Heart left ventricle (tissue), 16 donors: ENCODE measurements at regions not wholly inside any gene's neighbourhood (a gene's known extent, or its start where the extent isn't known, plus 50 kb on each side); places are given as distances from the start of the nearest gene placed in this dataset.

Experiments used
- ATAC-seq, 4 donors: fragments of 200-7000 bp; cut with Tn5 transposase; one replicate each; pipeline ENCODE4 v1.9.1; 2020 to 2022; ENCODE audit warnings: moderate library complexity in 4 of 4, mild to moderate bottlenecking in 3 of 4, moderate number of reproducible peaks in 1 of 4
- DNase-seq, 5 donors: peaks; one replicate each; pipeline ENCODE4 v3.0.0-alpha.2; 2020
- H3K27ac ChIP-seq, 12 donors: fragments of 200-600 bp; sonication (generic) in 4 of 12; one replicate each; pipeline versions ENCODE4 v1.5.0 to v1.8.0; 2016 to 2022; ENCODE audit warnings: mild to moderate bottlenecking in 2 of 12
- H3K27me3 ChIP-seq, 9 donors: fragments of 200-600 bp; sonication (generic) in 2 of 9; one replicate each; pipeline versions ENCODE4 v1.5.1 to v1.8.0; 2016 to 2022; ENCODE audit warnings: mild to moderate bottlenecking in 3 of 9
- H3K36me3 ChIP-seq, 9 donors: fragments of 200-600 bp; sonication (generic) in 2 of 9; one replicate each; pipeline versions ENCODE4 v1.5.0 to v1.8.0; 2018 to 2022; ENCODE audit warnings: mild to moderate bottlenecking in 2 of 9
- H3K4me1 ChIP-seq, 12 donors: fragments of 200-600 bp; sonication (generic) in 4 of 12; one replicate each; pipeline versions ENCODE4 v1.5.0 to v1.8.0; 2016 to 2022; ENCODE audit warnings: mild to moderate bottlenecking in 3 of 12
- H3K4me3 ChIP-seq, 12 donors: fragments of 200-600 bp; sonication (generic) in 4 of 12; one replicate each; pipeline versions ENCODE4 v1.5.0 to v1.8.0; 2017 to 2022; ENCODE audit warnings: mild to moderate bottlenecking in 9 of 12, moderate library complexity in 4 of 12
- H3K9me3 ChIP-seq, 12 donors: fragments of 200-600 bp; sonication (generic) in 4 of 12; one replicate each; pipeline versions ENCODE4 v1.5.0 to v1.8.0; 2016 to 2022; ENCODE audit warnings: mild to moderate bottlenecking in 1 of 12
- CTCF ChIP-seq, 12 donors: fragments of 200-600 bp; sonication (generic) in 4 of 12; IDR thresholded peaks; one replicate each; pipeline versions ENCODE4 v1.5.0 to v1.8.0; 2018 to 2022; ENCODE audit warnings: antibody characterized with exemption in 12 of 12, mild to moderate bottlenecking in 5 of 12
- POLR2A ChIP-seq, 2 donors: fragments of 450-650 bp; IDR thresholded peaks; one replicate each; pipeline ENCODE4 v1.6.1; 2017; ENCODE audit warnings: antibody characterized with exemption in 2 of 2, mild to moderate bottlenecking in 2 of 2, moderate library complexity in 2 of 2
- WGBS, 4 donors: extraction: QIAGEN DNeasy Blood & Tissue Kit in 2 of 4; methylation state at CpG; one replicate each; pipeline versions ENCODE4 v1.1.5 to v1.1.7; 2013 to 2018; 5-methylcytosine and 5-hydroxymethylcytosine counted together
- intact Hi-C, 10 donors: fragments of 100-400 bp; cut with DNase I; formaldehyde crosslinking; loops; one replicate each; pipeline versions ENCODE4 v1.11.1 to v1.14.2; 2022
- donor health status: ischemic (EF 13 %, LVEDD 7.1; RV severe dilation, severe dysfunction).
- donor health status: healthy with polysubstance abuse.
- donor health status: DM: no; HTN: yes; CAD: no.
- donor health status: DM: no; HTN: no; CAD: no.
- donor health status: ischemic (EF 25% LVEDD 6.9; RV normal size, moderate dysfunction).
- donor health status: ischemic (EF 25% LVEDD 5.7; RV mildly dilated, moderate dysfunction).
- donor health status: healthy.
- donor health status: DM: yes; HTN: yes; CAD: no.
- donor health status: ischemic (EF 35%, LVEDD 5.7; RV mildly dilated, moderate dysfunction).
- donor health status: nonischemic (EF 11% LVEDD 7.7; RV severe dilation, severe dysfunction).
- donor health status: DM: yes; HTN: yes; CAD: no.
- donor health status: PGD.
- donor health status: ischemic (EF 29% LVEDD 5.4; RV normal size, mild dysfunction).
- donor health status: nonischemic (EF 23%, LVEDD 6.1; RV moderate dilation, normal function).

- intact Hi-C loops, result no loop called here
- no peak overlapping the region for H3K27ac ChIP-seq
These were observed 81.1 kb upstream of the PGBD5 start for GRCh38 chr1:230507236-230507635.

GRCh38 chr1:230506451-230506850 lies 80.3 kb upstream of the PGBD5 start:
- no peak for TF ChIP-seq POLR2A (IDR thresholded peaks at IDR 0.05)
- TF ChIP-seq CTCF (IDR thresholded peaks at IDR 0.05), result no peak
- H3K9me3 ChIP-seq, result no peaks in the 10 kb centered on the region
- no peak overlapping the region for H3K27ac ChIP-seq
- ATAC-seq, result no peak
- no peaks in the 10 kb centered on the region for H3K27me3 ChIP-seq
- no peak for DNase-seq
- no peaks in the 10 kb centered on the region for H3K36me3 ChIP-seq
- intact Hi-C loops, result no loop called here
- H3K4me1 ChIP-seq, result peaks cover 0 to 16% (median 0%) of the 10 kb centered on the region in 12 donors
- no peak overlapping the region for H3K4me3 ChIP-seq
- 68 to 77% (median 76%) methylated on average over 3 of the region's 3 CpGs for WGBS, 4 donors

More at GRCh38 chr1:230507236-230507635, 81.1 kb upstream of the PGBD5 start:
- Histone ChIP-seq H3K4me3 (no peak overlapping the region), H3K9me3 (no peaks in the 10 kb centered on the region), H3K36me3 (no peaks in the 10 kb centered on the region), H3K4me1 (peaks cover 0 to 16% (median 0%) of the 10 kb centered on the region in 12 donors), H3K27me3 (no peaks in the 10 kb centered on the region)
- DNase-seq, result no peak
- WGBS, 4 donors, result 73 to 81% (median 80%) methylated on average over 2 of the region's 2 CpGs
- ATAC-seq, result no peak
- TF ChIP-seq CTCF (IDR thresholded peaks at IDR 0.05) (no peak), POLR2A (IDR thresholded peaks at IDR 0.05) (no peak)

GRCh38 chr1:230504310-230504709 lies 78.2 kb upstream of the PGBD5 start:
- Histone ChIP-seq H3K27ac (no peak overlapping the region), H3K27me3 (no peaks in the 10 kb centered on the region), H3K4me1 (peaks cover 0 to 11% (median 0%) of the 10 kb centered on the region in 12 donors), H3K4me3 (no peak overlapping the region), H3K9me3 (no peaks in the 10 kb centered on the region), H3K36me3 (no peaks in the 10 kb centered on the region)
- TF ChIP-seq CTCF (IDR thresholded peaks at IDR 0.05), result no peak
- no peak for TF ChIP-seq POLR2A (IDR thresholded peaks at IDR 0.05)
- intact Hi-C loops, result no loop called here
- DNase-seq (no peak), ATAC-seq (no peak)
- 86 to 95% (median 89%) methylated on average over 6 of the region's 6 CpGs for WGBS, 4 donors

GRCh38 chr1:230503726-230504125 lies 77.6 kb upstream of the PGBD5 start:
- 71 to 90% (median 74%) methylated on average over 1 of the region's 1 CpG for WGBS, 4 donors
- H3K9me3 ChIP-seq, result no peaks in the 10 kb centered on the region
- H3K36me3 ChIP-seq, result no peaks in the 10 kb centered on the region
- no peaks in the 10 kb centered on the region for H3K27me3 ChIP-seq
- no peak overlapping the region for H3K4me3 ChIP-seq
- peaks cover 0 to 10% (median 0%) of the 10 kb centered on the region in 12 donors for H3K4me1 ChIP-seq
- H3K27ac ChIP-seq, result no peak overlapping the region
- no peak for TF ChIP-seq POLR2A (IDR thresholded peaks at IDR 0.05)
- no peak for TF ChIP-seq CTCF (IDR thresholded peaks at IDR 0.05)
- DNase-seq (no peak), ATAC-seq (no peak)
- intact Hi-C loops, result no loop called here
